ENCODE measurements at regions not wholly inside any gene's neighbourhood (a gene's known extent, or its start where the extent isn't known, plus 50 kb on each side); places are given as distances from the start of the nearest gene placed in this dataset.

Small RNAs in the stretch of these regions (microRNA-seq; reads per million reads assigned to microRNA genes)
- gene MIR5702 = 0 reads per million in 2 donors

Data from left colon (tissue), 2 donors.